H1 (cell line): ENCODE measurements at regions not wholly inside any gene's neighbourhood (a gene's known extent, or its start where the extent isn't known, plus 50 kb on each side); places are given as distances from the start of the nearest gene placed in this dataset.

Experiments
- CTCF ChIA-PET: fragments of 300-600 bp; sonication (Branson Sonifier 250); formaldehyde crosslinking; loops from one replicate; lab custom pipeline; 2021; ENCODE audit not compliant: partially characterized antibody; lab: Charles Lee
- POLR2A ChIA-PET: fragments of 300-600 bp; sonication (Branson Sonifier 250); formaldehyde crosslinking; loops from one replicate; lab custom pipeline; 2021; ENCODE audit warnings: inconsistent platforms; ENCODE audit not compliant: partially characterized antibody; lab: Charles Lee
- DNase-seq, 2 experiments: peaks; one replicate each; pipeline versions ENCODE4 v3.0.0 to v3.0.0-alpha.2; 2010 to 2022; ENCODE audit warnings: low spot score in 2 of 2, low read depth in 1 of 2, mixed read lengths in 1 of 2
- FAIRE-seq: peaks from 2 replicates; lab custom pipeline; 2011; peaks lifted over from hg19 to GRCh38; lab: Jason Lieb, UNC
- H2AFZ ChIP-seq: 2 replicates; pipeline ENCODE4 v1.8.1; 2012; ENCODE audit warnings: low read length, inconsistent platforms
- H2AK5ac ChIP-seq: 2 replicates; pipeline ENCODE4 v1.6.1; 2013; ENCODE audit warnings: low read depth, low read length
- H2BK120ac ChIP-seq: replicated peaks from 2 replicates; pipeline ENCODE3; 2013; ENCODE audit warnings: low read depth, low read length, inconsistent platforms
- H2BK12ac ChIP-seq: 2 replicates; pipeline ENCODE4 v1.6.1; 2013; ENCODE audit warnings: low read depth, low read length
- H2BK15ac ChIP-seq: 2 replicates; pipeline ENCODE4 v1.6.1; 2013; ENCODE audit warnings: low read length
- H2BK20ac ChIP-seq: 2 replicates; pipeline ENCODE4 v1.6.1; 2013; ENCODE audit warnings: low read length
- H2BK5ac ChIP-seq: 2 replicates; pipeline ENCODE4 v1.6.1; 2013; ENCODE audit warnings: low read depth, low read length
- H3K14ac ChIP-seq: 2 replicates; pipeline ENCODE4 v1.6.1; 2013; ENCODE audit warnings: inconsistent platforms; ENCODE audit not compliant: insufficient read length
- H3K18ac ChIP-seq: 2 replicates; pipeline ENCODE4 v1.6.1; 2013; ENCODE audit warnings: low read length; ENCODE audit errors: extremely low read depth
- H3K23ac ChIP-seq: 2 replicates; pipeline ENCODE4 v1.6.1; 2013; ENCODE audit warnings: inconsistent platforms; ENCODE audit not compliant: insufficient read length
- H3K23me2 ChIP-seq: 2 replicates; pipeline ENCODE4 v1.6.1; 2013; ENCODE audit warnings: low read depth, low read length
- H3K27ac ChIP-seq: 2 replicates; pipeline ENCODE4 v1.6.1; 2011; ENCODE audit warnings: low read depth, low read length, inconsistent platforms
- H3K27me3 ChIP-seq, 4 experiments: replicated peaks in 1 of 4; 1 replicate in 1 of 4; 2 replicates in 3 of 4; pipeline versions ENCODE4 v1.6.1 to v1.8.1; 2011 to 2013; ENCODE audit warnings: low read length in 3 of 4, mild to moderate bottlenecking in 3 of 4, inconsistent platforms in 2 of 4, mixed read lengths in 2 of 4, moderate library complexity in 1 of 4; ENCODE audit not compliant: control insufficient read depth in 3 of 4, insufficient read depth in 3 of 4; ENCODE audit errors: extremely low read depth in 1 of 4
- H3K36me3 ChIP-seq, 4 experiments: 2 replicates each; pipeline versions ENCODE4 v1.6.1 to v1.8.1; 2011 to 2013; ENCODE audit warnings: mild to moderate bottlenecking in 4 of 4, low read length in 3 of 4, moderate library complexity in 2 of 4, control low read depth in 1 of 4, inconsistent platforms in 1 of 4; ENCODE audit not compliant: insufficient read depth in 4 of 4, control insufficient read depth in 2 of 4
- H3K4ac ChIP-seq: replicated peaks from 2 replicates; pipeline ENCODE3; 2013; ENCODE audit warnings: low read length, low read depth, mixed read lengths, inconsistent platforms; ENCODE audit not compliant: insufficient read length
- H3K4me1 ChIP-seq, 4 experiments: replicated peaks in 1 of 4; 1 replicate in 1 of 4; 2 replicates in 3 of 4; pipeline versions ENCODE4 v1.6.1 to v1.8.1; 2011 to 2013; ENCODE audit warnings: low read length in 3 of 4, inconsistent platforms in 2 of 4, mixed read lengths in 1 of 4; ENCODE audit not compliant: insufficient read depth in 4 of 4, control insufficient read depth in 3 of 4
- H3K4me2 ChIP-seq, 2 experiments: 2 replicates each; pipeline versions ENCODE4 v1.6.1 to v1.8.1; 2011 to 2013; ENCODE audit warnings: low read depth in 2 of 2, low read length in 2 of 2, control low read depth in 1 of 2, inconsistent platforms in 1 of 2, mild to moderate bottlenecking in 1 of 2; ENCODE audit not compliant: insufficient read depth in 1 of 2
- H3K4me3 ChIP-seq, 4 experiments: fragments of 200-600, 300-600 bp in 1 of 4; sonication (generic), shearing (Covaris generic), sonication (Bioruptor Twin) in 1 of 4; 2 replicates each; pipeline versions ENCODE4 v1.5.1 to v1.8.1; 2011 to 2016; ENCODE audit warnings: low read length in 4 of 4, low read depth in 3 of 4, control low read depth in 2 of 4, inconsistent platforms in 2 of 4, mild to moderate bottlenecking in 2 of 4, mixed read lengths in 1 of 4, moderate library complexity in 1 of 4; ENCODE audit not compliant: insufficient read depth in 2 of 4; ENCODE audit errors: extremely low read depth in 1 of 4
- H3K56ac ChIP-seq: replicated peaks from 2 replicates; pipeline ENCODE3; 2013; ENCODE audit warnings: low read depth, mild to moderate bottlenecking, mixed read lengths, low read length, inconsistent platforms; ENCODE audit not compliant: insufficient read length
- H3K79me1 ChIP-seq: 2 replicates; pipeline ENCODE4 v1.6.1; 2013; ENCODE audit warnings: low read depth, low read length, control low read depth
- H3K79me2 ChIP-seq, 2 experiments: 2 replicates each; pipeline versions ENCODE4 v1.6.1 to v1.8.1; 2012 to 2013; ENCODE audit warnings: low read length in 2 of 2, mild to moderate bottlenecking in 2 of 2, inconsistent platforms in 1 of 2; ENCODE audit not compliant: insufficient read depth in 2 of 2, control insufficient read depth in 1 of 2
- H3K9ac ChIP-seq, 4 experiments: replicated peaks in 1 of 4; 1 replicate in 1 of 4; 2 replicates in 3 of 4; pipeline versions ENCODE4 v1.6.1 to v1.8.1; 2011 to 2013; ENCODE audit warnings: low read depth in 3 of 4, low read length in 3 of 4, control low read depth in 2 of 4, mild to moderate bottlenecking in 2 of 4, moderate library complexity in 2 of 4, inconsistent platforms in 1 of 4; ENCODE audit errors: extremely low read depth in 1 of 4
- H3K9me3 ChIP-seq, 2 experiments: 2 replicates each; pipeline versions ENCODE4 v1.6.1 to v1.8.1; 2012 to 2013; ENCODE audit warnings: mild to moderate bottlenecking in 2 of 2, moderate library complexity in 2 of 2, control low read depth in 1 of 2, inconsistent platforms in 1 of 2, low read depth in 1 of 2, low read length in 1 of 2, mixed read lengths in 1 of 2; ENCODE audit not compliant: insufficient read depth in 2 of 2
- H4K20me1 ChIP-seq, 2 experiments: replicated peaks in 1 of 2; 2 replicates each; pipeline versions ENCODE3 to v1.8.1; 2011 to 2013; ENCODE audit warnings: inconsistent platforms in 2 of 2, low read length in 2 of 2, mild to moderate bottlenecking in 1 of 2; ENCODE audit not compliant: insufficient read depth in 2 of 2, control insufficient read depth in 1 of 2
- H4K5ac ChIP-seq: 2 replicates; pipeline ENCODE4 v1.6.1; 2013; ENCODE audit warnings: low read length, low read depth, mixed read lengths, inconsistent platforms; ENCODE audit not compliant: insufficient read length
- H4K8ac ChIP-seq: 2 replicates; pipeline ENCODE4 v1.8.0; 2013; ENCODE audit warnings: mild to moderate bottlenecking, moderate library complexity, low read length, inconsistent platforms; ENCODE audit not compliant: insufficient read depth; ENCODE audit errors: extremely low read depth
- H4K91ac ChIP-seq: replicated peaks from 2 replicates; pipeline ENCODE3; 2013; ENCODE audit warnings: low read length, mixed read lengths, inconsistent platforms; ENCODE audit not compliant: insufficient read length
- CBX5 ChIP-seq: fragments of 300-800, 300-1000 bp; sonication (generic); IDR thresholded peaks from 2 replicates; pipeline ENCODE4 v1.7.1; 2016; ENCODE audit warnings: antibody characterized with exemption, low read length, low read depth
- CREB1 ChIP-seq: IDR thresholded peaks from 2 replicates; pipeline ENCODE4 v1.6.1; 2012; ENCODE audit warnings: inconsistent platforms
- SP2 ChIP-seq: IDR thresholded peaks from 2 replicates; pipeline ENCODE4 v1.6.1; 2012; ENCODE audit warnings: mild to moderate bottlenecking, low read length, inconsistent platforms
- YY1 ChIP-seq: IDR thresholded peaks from 2 replicates; pipeline ENCODE4 v1.6.1; 2011; ENCODE audit warnings: low read depth, mild to moderate bottlenecking, low read length
- WGBS, 2 experiments: shearing (Covaris generic) in 1 of 2; methylation state at CpG; one replicate each; pipeline versions ENCODE4 v1.1.6 to v1.1.7; 2013 to 2015; ENCODE audit warnings: low lambda C conversion rate in 2 of 2, mixed read lengths in 2 of 2, inconsistent platforms in 1 of 2, low coverage in 1 of 2, missing lambda C conversion rate in 1 of 2; ENCODE audit not compliant: insufficient replicate concordance in 2 of 2, insufficient coverage in 1 of 2, insufficient read length in 1 of 2; ENCODE audit errors: extremely low coverage in 1 of 2, missing lambda C conversion rate in 1 of 2; 5-methylcytosine and 5-hydroxymethylcytosine counted together

GRCh38 chr2:236334122-236334876 lies 70.1 kb upstream of the ASB18 start:
- Histone ChIP-seq H3K4ac (no peak overlapping the region), H3K79me2 (no peaks in the 10 kb centered on the region), H3K4me3 (no peak overlapping the region), H3K18ac (no peak overlapping the region), H3K27ac (no peak overlapping the region), H3K23me2 (no peaks in the 10 kb centered on the region), H4K20me1 (no peaks in the 10 kb centered on the region), H3K4me2 (no peak overlapping the region), H3K27me3 (no peaks in the 10 kb centered on the region), H4K8ac (no peak overlapping the region), H2AFZ (no peak overlapping the region), H3K56ac (no peak overlapping the region), H3K36me3 (no peaks in the 10 kb centered on the region), H2BK20ac (no peak overlapping the region), H2BK120ac (no peak overlapping the region), H4K91ac (no peak overlapping the region), H4K5ac (no peak overlapping the region), H2BK12ac (no peak overlapping the region), H3K4me1 (no peaks in the 10 kb centered on the region), H3K79me1 (no peaks in the 10 kb centered on the region), H2AK5ac (no peak overlapping the region), H3K9ac (no peak overlapping the region), H2BK15ac (no peak overlapping the region), H2BK5ac (no peak overlapping the region), H3K9me3 (no peaks in the 10 kb centered on the region; a peak in 1 of 4 replicates), H3K23ac (no peak overlapping the region), H3K14ac (no peak overlapping the region)
- DNase-seq, result no peak
- ChIA-PET POLR2A (interaction anchor here (0.6 kb wide), 1 partner anchor 144 kb away, joined by 3 read pairs; no protein-coding TSS in a partner anchor), CTCF (interaction anchor here (1.2 to 4.2 kb wide), 5 partner anchors 8 to 25 kb away, joined by 3 to 19 read pairs (median 3); no protein-coding TSS in a partner anchor)
- 82% methylated on average over 10 of the region's 10 CpGs; no CpG with 5 or more reads in 1 of the 2 experiments for WGBS, 2 experiments
- TF ChIP-seq CREB1, result no peak
- no peak for TF ChIP-seq CBX5
- TF ChIP-seq YY1, result no peak
- no peak for TF ChIP-seq SP2
- FAIRE-seq, result no peak
